GM18511 (cell line): ENCODE measurements at regions not wholly inside any gene's neighbourhood (a gene's known extent, or its start where the extent isn't known, plus 50 kb on each side); places are given as distances from the start of the nearest gene placed in this dataset.
"Not testable (repeated sequence)": the region's sequence is repeated elsewhere in the genome, so short reads cannot be mapped to it uniquely, and the experiment has no call there.

Experiments
- ATAC-seq: cut with Tn5 transposase; IDR thresholded peaks from one replicate; pipeline ENCODE4 v1.9.1; 2021; ENCODE audit warnings: mild to moderate bottlenecking, moderate library complexity; ENCODE audit not compliant: unreplicated experiment

DNA sequence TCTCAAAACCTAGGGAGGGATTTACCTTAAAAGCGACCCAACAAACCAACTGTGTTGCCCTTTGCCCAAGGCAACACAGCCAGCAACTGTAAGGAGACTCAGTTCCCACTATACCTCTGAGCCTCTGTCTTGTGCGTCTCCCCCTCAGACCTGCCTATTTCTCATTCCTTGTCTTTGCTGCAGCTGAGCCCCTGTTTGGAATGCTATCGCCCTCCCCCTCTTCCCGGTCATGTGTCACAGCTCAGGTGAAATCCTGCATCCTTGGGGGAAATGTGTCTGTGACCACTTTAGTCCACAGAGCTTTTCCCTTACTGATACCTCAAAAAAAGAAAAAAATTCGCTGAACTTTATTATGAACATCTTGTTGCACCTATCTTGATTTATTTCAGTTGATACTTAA, 52.0 kb upstream of the LRIG1 start:
- ATAC-seq: no peak

DNA sequence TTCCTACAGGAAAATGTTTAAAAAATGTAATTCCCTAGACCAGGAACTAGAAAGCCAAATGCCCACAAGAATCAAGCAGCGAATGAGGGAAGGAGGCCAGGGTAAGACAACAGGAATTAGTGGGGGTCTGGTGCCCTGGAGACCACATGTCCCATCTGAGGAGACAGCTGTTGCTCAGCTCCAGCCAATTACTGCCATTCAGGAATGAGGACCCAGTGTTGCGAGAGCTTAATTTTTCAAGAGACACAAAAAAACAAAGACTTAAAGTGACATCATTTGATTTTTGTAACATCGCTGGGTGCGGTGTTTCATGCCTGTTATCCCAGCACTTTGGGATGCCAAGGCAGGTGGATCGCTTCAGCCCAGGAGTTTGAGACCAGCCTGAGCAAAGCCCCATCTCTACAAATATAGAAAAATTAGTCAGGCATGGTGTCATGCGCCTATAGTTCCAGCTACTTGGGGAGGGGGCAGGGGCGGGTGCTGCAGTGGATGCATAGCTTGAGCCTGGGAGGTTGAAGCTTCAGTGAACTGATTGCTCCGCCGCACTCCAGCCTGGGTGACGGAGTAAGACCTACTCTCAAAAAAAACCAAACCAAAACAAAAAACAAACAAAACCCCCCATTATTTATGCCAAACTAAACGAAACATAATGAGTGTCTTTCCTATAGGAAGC, 52.8 kb upstream of the LRIG1 start:
- ATAC-seq: no peak

DNA sequence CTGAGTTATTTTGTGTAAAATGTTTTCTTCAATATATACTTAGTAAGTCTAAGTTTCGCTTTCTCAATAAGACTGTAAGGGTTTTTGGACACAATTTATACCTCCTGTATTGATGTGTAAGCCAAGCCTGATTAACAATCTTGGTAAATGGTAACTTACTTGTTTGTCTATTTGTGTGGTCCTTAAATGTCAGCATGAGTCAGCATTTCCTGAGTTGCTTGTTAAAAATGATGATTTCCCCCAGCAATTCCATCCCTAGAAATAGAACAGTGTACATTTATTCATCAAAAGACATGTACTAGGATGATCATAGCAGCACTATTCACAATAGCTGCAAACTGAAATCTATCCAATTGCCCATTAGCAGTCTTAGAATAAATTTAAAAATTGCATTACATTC, 53.4 kb upstream of the LRIG1 start:
- ATAC-seq: no peak

DNA sequence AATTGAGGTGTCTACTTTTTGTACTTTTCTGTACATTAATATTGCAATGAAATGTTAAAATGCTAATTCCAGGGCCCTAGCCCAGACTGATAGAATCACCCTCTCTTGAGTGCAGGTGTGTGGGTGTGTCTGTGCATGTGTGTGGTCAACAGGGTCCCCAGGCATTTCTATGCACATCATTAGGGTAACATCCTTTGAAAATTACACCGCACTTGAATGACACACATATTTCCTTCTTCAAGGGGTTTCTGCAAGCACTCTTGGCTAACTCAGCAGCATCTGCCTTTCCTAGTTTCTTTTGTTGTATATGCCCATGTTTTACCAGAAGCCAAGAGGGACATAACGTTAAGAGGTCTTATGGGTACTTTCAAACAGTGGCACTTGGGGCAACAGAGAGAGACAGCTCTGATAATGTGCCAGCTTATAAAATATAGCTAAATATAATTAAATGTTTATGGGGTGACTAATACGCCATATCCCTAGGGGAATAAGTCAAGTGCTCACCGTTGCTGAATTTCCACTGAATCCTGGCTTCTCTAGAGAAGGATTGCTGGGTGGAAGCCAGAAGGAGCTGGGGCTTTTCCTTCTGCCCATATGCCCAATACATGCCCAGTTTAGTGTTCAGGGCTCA, 54.5 kb upstream of the LRIG1 start:
- ATAC-seq: no peak

DNA sequence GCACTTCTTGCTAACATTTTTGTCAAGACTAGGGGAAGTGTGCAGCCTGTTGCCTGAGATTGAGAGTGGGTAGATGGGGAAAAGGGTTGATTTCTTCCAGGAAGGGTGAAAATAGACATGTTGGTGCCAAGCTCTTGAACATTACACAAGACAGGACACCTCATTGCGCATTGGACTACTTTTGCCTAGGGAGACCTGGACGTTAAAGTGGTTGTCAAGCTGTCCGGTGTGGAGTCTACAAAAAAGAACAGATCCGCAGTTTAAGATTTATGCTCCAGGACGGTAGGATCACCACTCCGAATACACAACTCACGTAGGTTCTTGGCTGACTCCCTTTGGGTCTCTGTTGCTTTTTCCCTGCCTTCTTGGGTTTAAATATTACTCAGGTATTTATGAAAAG, 56.3 kb upstream of the LRIG1 start:
- ATAC-seq: no peak

DNA sequence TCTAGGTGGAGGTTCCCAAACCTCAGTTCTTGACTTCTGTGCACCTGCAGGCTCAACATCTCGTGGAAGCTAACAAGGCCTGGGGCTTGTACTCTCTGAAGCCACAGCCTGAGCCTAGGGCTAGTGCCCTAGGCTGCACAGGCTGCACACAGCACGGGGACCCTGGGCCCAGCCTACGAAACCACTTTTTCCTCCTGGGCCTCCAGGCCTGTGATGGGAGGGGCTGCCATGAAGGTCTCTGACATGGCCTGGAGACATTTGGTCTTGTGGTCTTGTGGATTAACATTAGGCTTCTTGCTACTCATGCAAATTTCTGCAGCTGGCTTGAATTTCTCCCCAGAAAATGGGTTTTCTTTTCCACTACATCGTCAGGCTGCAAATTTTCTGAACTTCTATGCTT, 59.1 kb upstream of the LRIG1 start:
- ATAC-seq: not testable (repeated sequence)

DNA sequence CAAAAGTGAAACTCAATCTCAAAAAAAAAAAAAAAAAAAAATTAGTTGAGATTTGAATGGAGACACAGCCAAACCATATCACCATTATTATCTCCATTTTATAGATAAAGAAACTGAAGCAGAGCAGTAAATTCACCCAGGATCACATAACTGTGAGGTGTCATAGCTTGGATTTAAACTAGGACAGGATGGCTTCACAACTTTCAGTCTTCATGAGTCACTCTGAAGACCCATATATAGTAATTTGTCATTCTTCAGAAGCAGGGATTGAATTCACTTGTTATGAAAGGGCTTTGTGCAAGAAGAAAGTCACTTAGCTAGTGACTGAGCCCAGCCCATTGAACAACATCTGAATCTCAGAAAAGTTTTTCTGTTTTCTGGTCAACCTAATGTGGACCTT, 60.5 kb upstream of the LRIG1 start:
- ATAC-seq: no peak

DNA sequence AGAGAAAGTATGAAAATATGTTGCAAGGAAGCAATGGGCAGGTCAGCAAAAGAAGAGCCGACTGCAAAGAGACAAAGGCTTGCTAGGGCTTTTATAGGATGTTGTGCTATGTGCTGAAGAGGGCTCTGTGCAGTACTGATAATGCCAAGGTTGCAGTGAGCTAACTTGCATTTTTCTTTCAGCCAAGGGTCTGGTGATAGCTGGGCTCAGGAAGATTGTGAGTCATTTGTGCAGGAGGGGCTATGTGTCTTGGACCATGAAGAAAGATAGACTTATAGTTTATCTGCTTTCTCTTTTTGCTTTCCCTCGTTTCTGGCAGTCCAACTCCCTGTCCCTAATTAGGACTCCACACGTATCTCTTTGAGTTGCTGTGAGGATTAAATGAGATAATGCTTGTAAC, 64.5 kb upstream of the LRIG1 start:
- ATAC-seq: no peak

DNA sequence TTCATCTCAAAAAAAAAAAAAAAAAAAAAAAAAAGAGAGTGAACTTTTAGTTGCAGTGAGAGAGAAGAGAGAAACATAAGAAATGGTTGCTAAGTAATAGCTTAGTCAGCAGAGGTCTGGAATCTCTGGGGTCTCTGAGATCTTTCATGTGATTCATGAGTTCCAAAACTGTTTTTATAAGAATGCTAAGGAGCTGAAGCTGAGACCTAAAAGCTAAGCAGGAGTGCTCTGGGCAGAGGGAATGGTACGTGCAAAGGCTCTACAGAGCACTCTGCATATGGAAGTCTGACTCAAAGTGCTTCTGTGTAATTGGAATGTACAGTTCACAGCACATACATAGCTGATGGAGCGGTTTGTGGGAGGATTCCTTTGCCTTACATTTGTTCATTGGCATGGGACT, 66.3 kb upstream of the LRIG1 start:
- no peak for ATAC-seq

DNA sequence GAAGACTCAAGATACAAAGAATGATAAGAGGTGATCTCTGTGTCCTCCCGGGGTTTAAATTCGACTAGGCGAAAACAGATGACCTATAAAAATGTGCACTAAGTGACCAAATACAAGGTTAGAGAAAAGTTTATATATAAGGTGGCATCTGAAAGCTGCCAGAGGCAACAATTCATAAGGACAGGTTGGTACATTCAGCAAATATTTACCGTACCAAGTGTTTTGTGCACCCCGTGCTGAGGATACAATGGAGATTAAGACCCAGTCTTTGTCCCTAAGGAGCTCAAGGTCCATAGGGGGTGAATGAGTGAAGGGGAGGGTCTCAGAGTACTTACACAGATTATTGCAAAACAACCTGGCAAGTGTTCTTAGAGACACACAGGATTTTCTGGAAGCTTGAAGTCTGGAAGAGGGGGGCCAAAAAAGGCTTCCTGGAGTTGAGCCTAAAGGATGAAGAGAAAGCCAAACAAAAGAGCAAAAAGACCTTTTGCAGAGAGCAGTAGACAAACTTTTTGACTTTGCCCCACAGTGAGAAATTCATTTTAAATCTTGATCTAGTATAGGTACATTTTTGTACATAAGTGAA, 71.4 kb upstream of the LRIG1 start:
- no peak for ATAC-seq

DNA sequence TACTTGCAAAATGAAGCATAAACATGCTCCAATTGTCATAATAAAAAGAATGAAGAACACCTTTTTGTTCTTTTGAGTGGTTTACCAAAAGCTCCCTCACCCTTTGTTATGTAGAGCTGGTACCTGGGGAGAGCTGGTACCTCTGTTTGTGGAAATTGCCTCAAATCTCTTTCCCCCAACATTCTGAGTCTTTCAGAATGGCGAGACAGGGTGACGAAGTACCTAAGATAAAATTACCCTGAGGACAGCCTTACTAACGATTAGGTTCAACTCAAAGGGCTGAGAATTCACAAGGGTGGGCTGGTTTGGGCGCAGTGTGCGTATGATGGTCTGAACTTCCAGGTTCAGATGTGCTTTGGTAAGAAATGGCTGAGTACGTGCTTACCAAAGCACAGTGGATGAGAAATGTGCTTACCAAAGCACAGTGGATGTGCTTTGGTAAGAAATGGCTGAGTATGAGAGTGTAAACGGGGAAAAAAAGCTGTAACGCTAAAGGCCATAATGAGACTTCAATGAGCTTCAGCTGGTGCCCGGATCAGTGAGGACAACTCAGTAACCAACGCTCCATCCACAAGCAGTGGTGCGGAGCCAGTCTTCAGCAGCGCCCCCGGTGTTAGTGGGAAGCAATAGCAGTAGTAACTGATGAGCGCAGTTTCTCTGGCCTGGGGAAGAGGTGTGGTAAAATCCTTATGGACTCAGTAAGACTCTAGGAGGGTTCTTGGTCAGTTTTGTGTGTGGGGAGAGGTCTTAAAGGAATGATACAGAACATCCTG, 72.3 kb upstream of the LRIG1 start:
- ATAC-seq: no peak

DNA sequence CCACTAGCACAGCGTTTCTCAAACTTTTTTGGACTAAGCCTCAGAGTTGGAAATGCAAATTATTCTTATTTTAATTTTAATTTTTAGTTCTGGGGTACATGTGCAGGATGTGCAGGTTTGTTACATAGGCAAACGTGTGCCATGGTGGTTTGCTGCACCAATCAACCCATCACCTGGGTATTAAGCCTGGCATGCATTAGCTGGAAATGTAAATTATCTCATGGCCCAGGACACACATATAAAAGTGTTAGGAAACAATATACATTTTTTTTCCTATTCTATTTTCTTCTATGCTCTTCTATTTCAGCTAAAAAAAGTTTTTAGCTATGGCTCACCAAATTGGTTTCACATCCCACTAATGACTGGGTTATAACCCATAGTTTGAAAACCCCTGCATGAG, 73.3 kb upstream of the LRIG1 start:
- ATAC-seq: no peak

DNA sequence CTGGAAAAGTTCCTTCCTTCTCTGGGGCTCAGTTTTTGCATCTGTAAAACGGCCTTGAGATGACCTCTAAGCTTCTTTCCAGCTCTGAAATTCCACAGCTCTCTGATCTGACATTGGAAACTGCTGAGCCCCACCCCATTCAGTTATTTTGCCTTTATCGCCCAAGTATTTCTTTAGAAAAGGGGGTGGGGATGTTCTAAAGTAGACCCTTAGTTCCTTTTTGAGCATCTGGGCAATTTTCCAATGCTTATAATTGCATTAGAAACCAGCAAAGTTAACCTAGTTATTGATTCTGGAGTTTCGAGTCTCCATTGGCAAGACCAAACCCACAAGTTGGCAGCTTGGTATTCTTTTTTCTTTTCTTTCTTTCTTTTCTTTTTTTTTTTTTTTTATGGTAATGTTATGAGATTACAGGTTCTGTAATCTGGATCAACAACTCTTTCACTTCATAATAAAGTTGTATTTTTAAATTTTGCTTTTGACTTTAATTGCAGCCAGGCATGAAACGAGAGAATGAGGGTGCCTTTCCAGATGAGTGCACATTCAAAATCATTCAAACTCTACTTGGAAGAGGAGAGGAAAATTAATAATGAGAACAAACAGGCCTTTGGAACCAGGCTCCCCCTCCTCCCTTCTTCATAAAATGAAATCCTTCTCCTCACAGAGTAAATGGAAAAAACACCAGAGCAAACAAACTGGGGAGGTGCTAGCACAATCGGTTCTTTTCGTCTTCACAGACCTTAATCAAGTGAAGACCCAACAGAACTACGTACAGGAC, 76.8 kb upstream of the LRIG1 start:
- ATAC-seq: no peak

DNA sequence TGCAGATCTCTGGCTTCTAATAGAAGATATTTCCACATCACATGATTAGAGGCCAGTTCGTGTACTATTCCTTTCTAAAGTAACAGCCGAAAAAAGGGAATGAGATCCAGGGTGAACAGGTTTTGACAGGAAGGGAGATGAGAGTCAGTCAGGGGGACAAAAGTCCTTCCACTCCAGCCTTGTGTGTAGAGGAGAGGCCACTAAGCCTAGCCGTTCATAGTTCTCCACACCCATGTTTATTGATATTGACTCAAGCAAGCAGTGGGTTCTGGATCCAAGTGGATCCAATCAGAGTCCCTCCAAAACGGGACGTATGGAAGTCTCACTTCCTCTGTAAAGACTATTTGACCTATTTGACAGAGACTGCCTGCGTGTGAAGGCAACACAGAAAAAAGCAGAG, 80.4 kb upstream of the LRIG1 start:
- ATAC-seq: no peak

DNA sequence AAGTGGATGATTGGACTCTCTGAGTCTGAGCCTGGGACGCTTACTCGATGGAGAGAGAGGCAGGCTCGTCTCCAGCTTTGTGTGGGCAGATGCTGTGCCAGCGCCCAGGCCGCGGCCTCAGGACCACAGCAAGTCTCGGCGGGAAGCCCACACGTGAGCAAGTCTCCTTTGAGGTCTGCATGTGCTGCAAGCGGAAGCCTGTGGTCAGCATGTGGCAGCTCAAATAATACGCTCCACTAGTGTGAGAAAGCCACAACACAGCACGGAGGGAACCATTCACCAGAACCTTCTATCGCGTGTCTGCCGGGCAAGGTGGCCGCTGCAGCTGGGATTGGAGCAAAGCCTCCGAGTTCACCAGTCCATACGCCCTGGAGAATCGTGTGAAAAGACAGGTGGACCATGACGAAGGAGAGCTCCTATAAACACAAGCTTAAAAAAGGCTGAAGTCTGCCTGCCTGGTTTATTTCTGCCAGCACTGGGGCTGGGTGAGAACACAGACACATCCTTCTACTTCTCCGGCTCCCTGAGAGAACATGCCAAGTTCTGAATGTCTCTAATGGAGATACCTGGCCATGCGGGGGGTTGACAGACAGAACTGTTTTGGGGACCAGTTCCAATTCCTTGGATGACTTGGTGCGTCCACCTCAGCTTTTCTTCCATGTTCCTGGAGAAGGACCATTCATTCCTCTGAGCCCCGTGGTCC, 82.0 kb upstream of the LRIG1 start:
- peak; percentile 98 for ATAC-seq

DNA sequence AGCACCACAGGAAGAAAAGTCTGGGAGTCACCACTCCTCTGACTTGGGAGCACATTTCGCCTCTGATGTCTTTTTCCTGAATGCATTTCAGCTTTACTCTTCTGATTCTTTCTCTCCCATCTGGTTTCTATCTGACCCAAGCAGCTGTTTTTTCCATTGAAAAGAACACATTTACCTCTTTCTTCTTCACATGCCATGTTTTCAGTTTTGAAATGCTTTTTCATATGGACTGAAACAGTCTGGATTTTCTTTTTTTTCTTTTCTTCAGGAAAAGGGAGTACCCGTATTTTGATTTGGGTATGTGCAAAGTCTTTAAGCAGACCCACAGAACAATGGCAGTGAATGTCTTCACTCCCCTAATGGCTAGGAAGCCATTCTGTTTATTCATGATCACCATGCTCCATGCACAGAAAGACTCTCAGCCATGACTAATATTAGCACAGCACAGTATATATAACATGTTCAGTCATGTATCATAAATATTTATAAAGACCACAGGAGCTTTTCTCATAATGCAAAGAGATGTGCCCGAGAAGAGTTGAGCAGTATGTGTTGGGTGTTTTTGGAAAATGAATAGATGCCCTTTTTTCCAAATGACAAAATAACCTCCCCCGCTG, 82.7 kb upstream of the LRIG1 start:
- ATAC-seq: no peak

DNA sequence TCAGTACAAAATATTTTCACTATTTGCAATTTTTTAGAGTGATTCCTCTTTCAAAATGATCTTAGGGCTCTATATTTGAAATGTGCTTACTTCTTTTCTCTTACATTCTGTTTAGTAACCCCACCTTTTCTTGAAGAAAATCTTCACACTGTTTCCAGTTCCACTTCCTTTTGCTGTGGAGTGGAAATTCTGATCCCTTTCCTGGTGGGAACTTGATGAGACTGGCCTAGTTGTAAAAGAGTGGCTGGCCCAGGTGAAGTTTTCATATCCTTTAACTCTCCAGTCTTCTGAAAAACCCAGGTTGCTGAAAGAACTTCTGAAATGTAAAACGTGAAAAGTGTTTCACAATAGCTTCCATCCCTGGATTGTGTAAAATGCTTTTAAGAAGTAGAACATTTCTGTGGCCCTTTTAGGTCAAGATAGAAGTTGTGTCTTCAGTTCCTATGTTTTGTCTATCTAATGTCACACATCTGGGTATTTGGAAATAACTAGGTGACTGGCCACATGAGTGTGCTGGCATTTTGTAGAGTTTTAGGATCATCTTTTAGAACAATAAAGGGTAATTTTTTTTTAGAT, 84.8 kb upstream of the LRIG1 start:
- no peak for ATAC-seq

DNA sequence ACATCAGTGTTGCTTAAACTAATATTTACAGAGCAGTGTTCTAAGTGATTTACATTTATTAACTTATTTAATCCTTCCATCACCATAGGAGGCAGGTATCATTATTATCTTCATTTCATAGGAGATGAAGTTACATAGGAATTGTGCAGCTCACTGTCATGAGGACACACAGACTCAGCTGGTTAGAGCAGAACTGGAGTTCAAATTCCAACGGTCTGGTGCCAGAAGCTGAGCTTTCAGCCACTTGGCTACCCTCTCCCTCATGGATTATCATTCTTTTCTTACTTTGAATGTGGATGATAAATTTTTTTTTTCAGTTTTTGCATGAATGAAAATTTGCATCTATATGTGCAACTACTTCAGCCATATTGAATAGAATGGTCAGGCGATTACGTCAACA, 86.0 kb upstream of the LRIG1 start:
- no peak for ATAC-seq

DNA sequence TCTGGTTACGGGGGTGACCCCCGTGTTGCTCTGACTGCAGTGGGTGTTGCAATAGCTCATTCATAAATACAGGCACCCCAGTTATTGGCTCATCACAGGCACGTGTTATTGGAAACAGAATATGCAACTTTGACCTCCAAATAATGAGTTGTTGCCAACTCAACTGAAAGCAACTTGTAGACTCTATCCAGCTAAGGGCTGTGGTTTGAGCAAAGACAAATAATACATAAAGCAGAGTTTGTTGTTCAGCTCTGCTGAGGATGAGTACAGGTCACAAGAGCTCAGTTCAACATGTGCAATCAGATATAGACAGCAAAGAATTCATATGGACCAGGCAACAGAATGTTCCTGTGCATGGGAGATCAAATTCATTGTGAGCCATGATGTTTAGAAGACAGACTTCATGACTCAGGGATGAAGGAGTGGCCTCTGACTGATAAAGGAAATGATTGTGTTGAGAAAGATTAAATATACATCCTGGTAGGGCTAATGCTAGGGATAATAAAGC, 87.6 kb upstream of the LRIG1 start:
- ATAC-seq: no peak
